ACHN (cell line): ENCODE measurements at regions not wholly inside any gene's neighbourhood (a gene's known extent, or its start where the extent isn't known, plus 50 kb on each side); places are given as distances from the start of the nearest gene placed in this dataset.

Experiments
- DNase-seq: peaks from one replicate; pipeline ENCODE4 v3.0.0-alpha.2; 2015
- in situ Hi-C: cut with HindIII; loops from 2 replicates; pipeline ENCODE4 v1.10.0; 2017; ENCODE audit warnings: low sequenced_read_pairs, low pct_ligation_motif_present, low pct_unique_long_range_greater_than_20kb

GRCh38 chr5:156232251-156232869 is 94.6 kb upstream of the SGCD start:
- in situ Hi-C loops, result no loop called here
- DNase-seq, result no peak

- in situ Hi-C loops, result no loop called here
- DNase-seq, result no peak
These were observed 89.6 kb upstream of the SGCD start for GRCh38 chr5:156237361-156237760.

- in situ Hi-C loops, result no loop called here
- no peak for DNase-seq
These were observed 87.2 kb upstream of the SGCD start for GRCh38 chr5:156239800-156240199.

GRCh38 chr5:156240414-156240813 is 86.5 kb upstream of the SGCD start:
- DNase-seq, result no peak
- in situ Hi-C loops, result no loop called here

GRCh38 chr5:156241266-156241665 is 85.7 kb upstream of the SGCD start:
- DNase-seq, result no peak
- in situ Hi-C loops, result no loop called here

- in situ Hi-C loops, result no loop called here
- DNase-seq, result no peak
These were observed 81.1 kb upstream of the SGCD start for GRCh38 chr5:156245895-156246294.

GRCh38 chr5:156251076-156251475 is 75.9 kb upstream of the SGCD start:
- in situ Hi-C loops, result no loop called here
- no peak for DNase-seq

GRCh38 chr5:156253130-156253529 is 73.8 kb upstream of the SGCD start:
- in situ Hi-C loops, result no loop called here
- no peak for DNase-seq

GRCh38 chr5:156254196-156254595 is 72.8 kb upstream of the SGCD start:
- DNase-seq, result no peak
- in situ Hi-C loops, result no loop called here

GRCh38 chr5:156256642-156257041 is 70.3 kb upstream of the SGCD start:
- no peak for DNase-seq
- in situ Hi-C loops, result no loop called here

- in situ Hi-C loops, result no loop called here
- no peak for DNase-seq
These were observed 68.0 kb upstream of the SGCD start for GRCh38 chr5:156258934-156259333.

- DNase-seq, result no peak
These were observed 67.3 kb upstream of the SGCD start for GRCh38 chr5:156259618-156260017.

GRCh38 chr5:156261275-156261939 is 65.6 kb upstream of the SGCD start:
- no peak for DNase-seq
- in situ Hi-C loops, result no loop called here

More at GRCh38 chr5:156259618-156260017, 67.3 kb upstream of the SGCD start:
- in situ Hi-C loops, result no loop called here

GRCh38 chr5:156271569-156271968 is 55.4 kb upstream of the SGCD start:
- no peak for DNase-seq
- in situ Hi-C loops, result no loop called here

GRCh38 chr5:156272139-156272538 is 54.8 kb upstream of the SGCD start:
- in situ Hi-C loops, result no loop called here
- no peak for DNase-seq

GRCh38 chr5:156273325-156273724 is 53.6 kb upstream of the SGCD start:
- no peak for DNase-seq
- in situ Hi-C loops, result no loop called here

- in situ Hi-C loops, result no loop called here
- DNase-seq, result no peak
These were observed 52.5 kb upstream of the SGCD start for GRCh38 chr5:156274453-156274852.
